Activated T-cell treated with anti-CD3 and anti-CD28 coated beads, Interleukin-2, amount 50 U/mL, for 4 hours (primary cell): ENCODE measurements at regions not wholly inside any gene's neighbourhood (a gene's known extent, or its start where the extent isn't known, plus 50 kb on each side); places are given as distances from the start of the nearest gene placed in this dataset.
"Not testable (repeated sequence)": the region's sequence is repeated elsewhere in the genome, so short reads cannot be mapped to it uniquely, and the experiment has no call there.

ENCODE experiments used
- ATAC-seq, 2 donors: fragments of 200-7000 bp; cut with Tn5 transposase; one replicate each; pipeline ENCODE4 v1.10.0; 2021
- DNase-seq: peaks from one replicate; pipeline ENCODE4 v3.0.0-alpha.2; 2020
- H3K27me3 Mint-ChIP-seq: one replicate; pipeline ENCODE4 v1.8.0; 2021; ENCODE audit warnings: low read depth, mixed read lengths
- H3K36me3 Mint-ChIP-seq: one replicate; pipeline ENCODE4 v1.8.0; 2022; ENCODE audit warnings: mixed read lengths; ENCODE audit not compliant: insufficient read depth
- H3K4me1 Mint-ChIP-seq: one replicate; pipeline ENCODE4 v1.8.0; 2021; ENCODE audit warnings: low read depth, mixed read lengths
- H3K4me3 Mint-ChIP-seq: one replicate; pipeline ENCODE4 v1.8.0; 2021; ENCODE audit warnings: mild to moderate bottlenecking, moderate library complexity, mixed read lengths
- H3K9me3 Mint-ChIP-seq: one replicate; pipeline ENCODE4 v1.8.0; 2021; ENCODE audit warnings: mixed read lengths

DNA sequence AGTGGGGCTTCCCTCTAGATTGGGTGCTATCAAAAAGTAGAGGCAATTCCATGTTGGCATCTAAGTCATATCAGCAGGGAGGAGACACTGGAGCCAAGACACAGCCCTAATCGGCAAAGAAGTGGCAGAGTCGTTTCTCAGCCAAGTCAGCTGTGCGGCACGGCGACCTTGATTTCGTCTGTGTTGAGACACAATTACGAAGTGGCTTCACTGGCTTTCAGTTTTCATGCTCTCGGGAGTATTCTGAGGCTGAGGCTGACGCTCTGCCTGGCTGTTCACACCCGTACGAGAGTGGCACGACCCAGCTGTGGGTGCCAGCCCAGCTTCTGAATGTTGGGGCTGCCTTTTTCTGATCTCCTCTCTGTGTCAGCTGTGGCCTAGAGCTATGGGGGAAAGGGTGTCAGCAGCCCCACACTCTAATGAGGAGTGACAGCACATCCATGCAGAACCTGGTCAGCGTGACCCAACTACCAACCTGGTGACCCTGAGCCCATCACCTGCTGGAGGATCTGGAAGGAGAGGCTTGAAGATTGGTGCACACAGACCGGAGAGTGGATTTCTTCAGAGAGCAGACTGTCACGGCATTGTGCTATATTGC, 105.7 kb upstream of the TMEM45B start:
- Mint-ChIP-seq H3K27me3 (no peaks in the 10 kb centered on the region), H3K36me3 (peaks cover 5% of the 10 kb centered on the region), H3K9me3 (no peaks in the 10 kb centered on the region), H3K4me1 (no peaks in the 10 kb centered on the region), H3K4me3 (no peak overlapping the region)
- no peak for ATAC-seq
- no peak for DNase-seq

DNA sequence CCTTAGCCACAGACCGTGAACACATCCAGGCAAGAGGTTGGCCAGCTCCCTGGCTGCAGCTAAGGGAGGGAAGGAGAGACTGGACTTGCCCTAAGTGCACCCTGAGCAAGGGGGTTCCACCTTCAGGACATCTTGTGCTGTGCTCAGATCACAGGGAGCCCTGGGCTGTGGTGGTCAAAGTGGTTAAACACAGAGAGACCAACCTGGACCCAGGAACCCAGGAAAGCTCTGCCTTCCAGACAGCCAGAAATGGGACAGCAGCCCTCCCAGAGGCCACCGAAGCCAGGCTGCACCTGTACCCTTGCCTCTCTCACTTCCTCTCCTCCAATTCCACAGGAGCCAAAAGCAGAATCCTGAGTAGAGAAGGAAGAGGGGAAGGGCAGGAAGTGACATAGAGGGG, 105.2 kb upstream of the TMEM45B start:
- no peak for ATAC-seq
- DNase-seq = no peak
- Mint-ChIP-seq H3K27me3 (no peaks in the 10 kb centered on the region), H3K36me3 (peaks cover 5% of the 10 kb centered on the region), H3K4me1 (no peaks in the 10 kb centered on the region), H3K9me3 (no peaks in the 10 kb centered on the region), H3K4me3 (no peak overlapping the region)

DNA sequence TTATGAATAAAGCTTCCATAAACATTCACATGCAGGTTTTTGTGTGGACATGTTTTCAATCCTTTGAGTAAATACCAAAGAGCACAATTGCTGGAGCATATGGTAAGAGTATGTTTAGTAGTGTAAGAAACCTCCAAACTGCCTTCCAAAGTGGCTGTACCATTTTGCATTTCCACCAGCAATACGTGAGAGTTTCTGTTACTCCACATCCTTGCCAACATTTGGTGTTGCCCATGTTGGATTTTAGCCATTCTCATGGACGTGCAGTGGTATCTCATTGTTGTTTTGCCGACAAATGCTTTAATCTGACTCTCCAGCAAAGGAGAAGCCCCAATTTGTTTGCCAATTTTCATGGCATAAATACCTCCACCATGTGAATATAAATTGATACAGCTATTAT, 103.9 kb upstream of the TMEM45B start:
- DNase-seq = no peak

DNA sequence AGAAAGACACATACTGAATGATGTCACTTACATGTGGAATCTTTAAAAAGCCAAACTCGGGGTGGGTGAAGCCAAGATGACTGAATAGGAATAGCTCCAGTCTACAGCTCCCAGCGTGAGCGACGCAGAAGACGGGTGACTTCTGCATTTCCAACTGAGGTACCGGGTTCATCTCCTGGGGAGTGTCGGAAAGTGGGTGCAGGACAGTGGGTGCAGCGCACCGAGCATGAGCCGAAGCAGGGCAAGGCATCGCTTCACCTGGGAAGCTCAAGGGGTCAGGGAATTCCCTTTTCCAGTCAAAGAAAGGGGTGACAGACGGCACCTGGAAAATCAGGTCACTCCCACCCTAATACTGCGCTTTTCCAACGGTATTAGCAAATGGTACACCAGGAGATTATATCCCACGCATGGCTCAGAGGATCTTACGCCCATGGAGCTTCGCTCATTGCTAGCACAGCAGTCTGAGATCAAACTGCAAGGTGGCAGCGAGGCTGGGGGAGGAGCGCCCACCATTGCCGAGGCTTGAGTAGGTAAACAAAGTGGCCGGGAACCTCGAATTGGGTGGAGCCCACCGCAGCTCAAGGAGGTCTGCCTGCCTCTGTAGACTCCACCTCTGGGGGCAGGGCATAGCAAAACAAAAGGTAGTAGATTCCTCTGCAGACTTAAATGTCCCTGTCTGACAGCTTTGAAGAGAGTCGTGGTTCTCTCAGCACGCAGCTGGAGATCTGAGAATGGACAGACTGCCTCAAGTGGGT, 103.0 kb upstream of the TMEM45B start:
- not testable (repeated sequence) for H3K27me3 Mint-ChIP-seq, H3K36me3 Mint-ChIP-seq, H3K9me3 Mint-ChIP-seq, H3K4me1 Mint-ChIP-seq, ATAC-seq, H3K4me3 Mint-ChIP-seq, DNase-seq

More for the DNA sequence above, 103.9 kb upstream of the TMEM45B start:
- peaks cover 5% of the 10 kb centered on the region for H3K36me3 Mint-ChIP-seq
- no peak for ATAC-seq
- H3K4me3 Mint-ChIP-seq = no peak overlapping the region
- no peaks in the 10 kb centered on the region for H3K27me3 Mint-ChIP-seq
- H3K4me1 Mint-ChIP-seq = no peaks in the 10 kb centered on the region
- H3K9me3 Mint-ChIP-seq = no peaks in the 10 kb centered on the region

DNA sequence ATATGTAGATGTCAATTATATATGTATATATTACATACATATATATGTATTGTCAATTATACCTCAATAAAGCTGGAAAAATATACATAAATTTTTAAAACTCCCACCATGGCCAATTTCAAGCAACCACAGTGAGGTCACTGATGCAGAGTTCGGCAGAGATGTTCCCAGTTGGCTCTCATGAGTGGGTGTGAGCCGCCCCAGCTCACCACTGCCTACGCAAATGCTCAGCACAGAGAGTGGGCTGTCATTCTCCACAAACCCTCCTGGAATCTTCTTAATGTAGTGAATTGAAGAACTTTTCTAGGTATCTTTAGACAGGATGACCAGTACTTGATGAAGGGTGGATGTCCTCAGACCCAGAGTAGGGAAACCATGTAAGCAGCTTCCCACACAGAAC, 96.6 kb upstream of the TMEM45B start:
- Mint-ChIP-seq H3K4me1 (peaks cover 14% of the 10 kb centered on the region), H3K4me3 (no peak overlapping the region), H3K9me3 (no peaks in the 10 kb centered on the region), H3K36me3 (no peaks in the 10 kb centered on the region), H3K27me3 (no peaks in the 10 kb centered on the region)
- DNase-seq (no peak), ATAC-seq (no peak)

DNA sequence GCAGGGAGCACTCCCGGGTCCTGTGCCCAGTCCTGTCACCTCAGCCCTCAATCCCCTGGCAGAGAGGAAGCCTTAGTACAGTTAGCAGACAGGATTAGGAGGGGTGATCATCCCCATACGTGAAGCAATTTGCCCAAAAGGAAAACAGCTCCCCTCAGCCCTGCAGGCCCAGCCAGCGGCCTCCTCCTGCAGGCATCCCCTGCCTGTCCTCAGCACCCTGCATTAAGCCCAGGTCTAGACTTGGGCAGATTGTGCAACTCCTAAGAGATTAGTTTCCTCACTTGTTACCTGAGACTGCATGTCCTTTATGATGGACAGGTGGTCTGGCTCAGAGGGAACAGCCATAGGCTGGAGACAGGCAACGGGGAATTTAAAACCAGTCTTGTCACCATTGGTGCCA, 95.5 kb upstream of the TMEM45B start:
- Mint-ChIP-seq H3K36me3 (no peaks in the 10 kb centered on the region), H3K4me1 (peaks cover 14% of the 10 kb centered on the region), H3K9me3 (no peaks in the 10 kb centered on the region), H3K27me3 (no peaks in the 10 kb centered on the region), H3K4me3 (no peak overlapping the region)
- no peak for ATAC-seq
- DNase-seq = no peak

DNA sequence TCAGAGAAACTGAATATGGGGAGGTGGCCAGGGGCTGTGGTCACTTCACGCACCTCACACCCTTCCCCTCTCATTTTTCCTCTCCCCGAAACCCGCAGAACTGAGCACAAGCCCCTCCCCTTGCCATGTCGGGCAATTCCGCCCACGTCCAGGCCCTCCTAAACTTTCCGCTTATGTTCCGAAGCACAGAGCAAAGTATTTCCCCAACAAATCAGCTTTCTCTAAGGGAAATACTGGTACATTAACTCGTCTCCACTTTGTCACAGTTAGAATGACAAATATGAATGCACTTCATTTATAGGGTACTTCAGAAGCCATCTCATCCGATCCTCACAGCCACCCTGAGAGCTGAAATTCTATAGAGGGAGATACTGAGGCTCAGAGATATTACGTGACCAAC, 94.7 kb upstream of the TMEM45B start:
- Mint-ChIP-seq H3K4me3 (no peak overlapping the region), H3K9me3 (no peaks in the 10 kb centered on the region), H3K36me3 (no peaks in the 10 kb centered on the region), H3K4me1 (peaks cover 14% of the 10 kb centered on the region), H3K27me3 (no peaks in the 10 kb centered on the region)
- DNase-seq (no peak), ATAC-seq (no peak)

DNA sequence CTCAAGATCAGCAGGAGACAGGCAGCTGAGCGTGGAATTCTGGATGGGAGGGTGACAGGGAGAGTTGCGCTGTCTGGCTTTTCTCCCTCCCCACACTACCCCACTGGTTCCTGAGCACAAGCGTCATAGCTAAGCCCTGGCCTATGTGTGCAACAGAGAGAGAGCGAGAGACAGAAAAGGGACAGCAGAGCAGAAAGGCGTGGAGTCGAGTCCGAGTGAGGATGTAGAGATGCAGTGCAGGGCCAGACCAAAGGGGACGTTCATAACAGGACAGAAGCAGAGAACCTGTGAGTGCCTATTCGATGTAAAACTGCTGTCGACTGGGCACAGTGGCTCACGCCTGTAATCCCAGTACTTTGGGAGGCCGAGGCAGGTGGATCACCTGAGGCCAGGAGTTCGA, 94.0 kb upstream of the TMEM45B start:
- H3K27me3 Mint-ChIP-seq = no peaks in the 10 kb centered on the region
- peaks cover 14% of the 10 kb centered on the region for H3K4me1 Mint-ChIP-seq
- no peak for DNase-seq
- no peak overlapping the region for H3K4me3 Mint-ChIP-seq
- H3K36me3 Mint-ChIP-seq = peaks cover 3% of the 10 kb centered on the region
- H3K9me3 Mint-ChIP-seq = no peaks in the 10 kb centered on the region
- no peak for ATAC-seq

DNA sequence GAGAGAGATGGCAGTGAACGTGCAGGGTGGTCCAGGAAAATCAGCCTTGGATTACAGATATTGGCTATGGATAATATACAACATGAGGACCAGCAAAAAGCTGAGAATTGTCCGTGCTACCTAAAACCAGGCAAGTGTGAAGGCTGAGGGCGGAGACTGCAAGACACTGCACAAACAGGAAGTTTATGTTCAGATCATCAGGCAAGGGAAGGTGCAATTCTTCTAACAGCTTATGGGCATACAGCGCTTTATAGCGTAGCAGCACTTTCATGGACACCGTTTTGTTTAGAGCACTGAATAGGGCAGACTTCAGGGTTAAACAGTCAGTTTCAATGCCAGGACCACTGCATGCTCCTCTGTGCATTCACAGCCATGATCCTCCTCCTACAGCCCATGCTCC, 93.1 kb upstream of the TMEM45B start:
- Mint-ChIP-seq H3K4me1 (peaks cover 14% of the 10 kb centered on the region), H3K36me3 (peaks cover 3% of the 10 kb centered on the region), H3K27me3 (no peaks in the 10 kb centered on the region), H3K9me3 (no peaks in the 10 kb centered on the region), H3K4me3 (no peak overlapping the region)
- DNase-seq = no peak
- ATAC-seq = no peak

DNA sequence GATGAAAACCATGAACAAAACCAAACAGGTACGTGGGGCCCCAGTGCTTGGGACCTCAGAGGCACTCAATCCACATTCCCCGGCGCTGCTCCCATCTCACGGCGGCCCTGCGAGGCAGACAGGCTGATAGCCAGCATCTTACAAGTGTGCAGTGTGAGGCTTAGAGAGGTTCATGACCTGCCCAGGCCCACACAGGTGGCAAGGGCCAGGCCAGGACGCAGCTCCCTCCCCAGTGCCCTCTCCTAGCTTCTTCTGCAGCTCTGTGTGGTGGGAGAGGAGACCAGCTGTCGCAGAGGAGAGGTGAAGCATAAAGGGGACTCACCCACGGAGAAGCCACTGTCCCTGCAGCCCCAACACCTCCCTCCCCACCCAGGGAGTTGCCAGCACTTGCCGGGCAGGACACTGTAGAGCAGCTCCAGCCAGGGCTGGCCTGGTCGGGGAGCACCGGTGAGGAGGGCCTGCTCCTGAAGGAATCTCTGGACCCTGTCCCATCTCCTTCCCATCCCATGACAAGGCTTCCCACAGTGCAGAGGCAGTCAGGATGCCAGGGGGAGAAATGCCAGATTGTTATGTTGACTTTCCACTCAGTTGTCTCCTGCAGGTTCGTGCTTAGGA, 92.4 kb upstream of the TMEM45B start:
- peaks cover 3% of the 10 kb centered on the region for H3K36me3 Mint-ChIP-seq
- ATAC-seq = no peak
- H3K4me3 Mint-ChIP-seq = no peak overlapping the region
- DNase-seq = no peak
- no peaks in the 10 kb centered on the region for H3K9me3 Mint-ChIP-seq
- H3K27me3 Mint-ChIP-seq = no peaks in the 10 kb centered on the region
- H3K4me1 Mint-ChIP-seq = peaks cover 14% of the 10 kb centered on the region

DNA sequence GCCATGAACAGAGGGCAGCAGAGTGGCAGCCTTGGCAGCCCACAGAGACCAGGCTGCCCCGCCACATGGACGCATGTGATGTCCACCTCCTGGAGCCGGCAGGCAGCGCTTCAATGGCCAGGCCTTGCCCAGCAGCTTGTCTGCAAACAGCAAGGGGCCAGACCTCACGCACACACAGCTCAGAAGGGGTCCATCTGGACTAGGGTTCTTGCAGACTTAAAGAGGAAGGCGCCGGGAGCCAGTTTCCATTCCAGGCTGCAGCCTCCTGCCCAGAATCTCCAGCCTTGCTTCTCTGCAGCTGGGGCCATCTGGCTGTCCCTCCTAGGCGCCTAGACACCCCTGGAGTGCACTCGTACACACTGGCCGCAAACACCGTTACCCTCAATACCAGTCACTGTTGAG, 91.9 kb upstream of the TMEM45B start:
- ATAC-seq = no peak
- Mint-ChIP-seq H3K4me1 (peaks cover 14% of the 10 kb centered on the region), H3K27me3 (no peaks in the 10 kb centered on the region), H3K4me3 (no peak overlapping the region), H3K9me3 (no peaks in the 10 kb centered on the region), H3K36me3 (peaks cover 3% of the 10 kb centered on the region)
- DNase-seq = no peak

DNA sequence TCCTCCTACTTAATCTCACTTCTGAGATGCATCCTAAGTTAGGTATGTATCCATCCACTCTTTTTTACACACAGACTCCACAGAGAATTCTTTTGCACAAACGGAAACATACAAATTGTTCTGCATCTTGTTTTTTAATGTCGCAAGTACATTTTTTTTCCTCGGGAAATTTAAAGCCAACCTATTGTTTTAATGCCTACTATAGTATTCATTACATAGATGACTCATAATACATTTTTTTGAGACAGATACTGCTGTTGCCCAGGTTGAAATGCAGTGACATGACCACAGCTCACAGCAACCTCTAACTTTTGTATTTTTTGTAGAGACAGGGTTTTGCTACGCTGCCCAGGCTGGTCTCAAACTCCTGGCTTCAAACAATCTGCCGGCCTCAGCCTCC, 90.8 kb upstream of the TMEM45B start:
- Mint-ChIP-seq H3K4me3 (no peak overlapping the region), H3K36me3 (peaks cover 3% of the 10 kb centered on the region), H3K27me3 (no peaks in the 10 kb centered on the region), H3K4me1 (peaks cover 14% of the 10 kb centered on the region), H3K9me3 (no peaks in the 10 kb centered on the region)
- ATAC-seq = no peak
- no peak for DNase-seq

DNA sequence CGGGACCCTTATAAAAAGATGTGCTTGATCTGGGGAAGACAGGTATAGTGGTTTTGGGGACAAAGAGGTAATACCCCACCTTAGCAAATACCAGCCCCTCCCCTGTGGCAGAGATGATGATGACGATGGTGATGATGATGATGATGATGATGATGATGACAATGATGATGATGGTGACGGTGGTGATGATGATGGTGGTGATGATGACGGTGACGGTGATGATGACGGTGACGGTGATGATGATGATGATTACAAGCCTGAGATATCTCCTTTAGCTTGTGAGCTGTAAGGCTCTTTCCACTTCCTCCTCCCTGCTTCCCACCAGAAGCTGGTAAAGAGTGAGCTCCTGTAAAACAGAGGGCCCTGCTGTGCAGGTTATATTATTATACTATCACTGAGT, 89.5 kb upstream of the TMEM45B start:
- H3K4me1 Mint-ChIP-seq = peaks cover 14% of the 10 kb centered on the region
- H3K9me3 Mint-ChIP-seq = no peaks in the 10 kb centered on the region
- no peak for ATAC-seq
- peaks cover 3% of the 10 kb centered on the region for H3K36me3 Mint-ChIP-seq
- H3K4me3 Mint-ChIP-seq = no peak overlapping the region
- no peak for DNase-seq
- no peaks in the 10 kb centered on the region for H3K27me3 Mint-ChIP-seq

DNA sequence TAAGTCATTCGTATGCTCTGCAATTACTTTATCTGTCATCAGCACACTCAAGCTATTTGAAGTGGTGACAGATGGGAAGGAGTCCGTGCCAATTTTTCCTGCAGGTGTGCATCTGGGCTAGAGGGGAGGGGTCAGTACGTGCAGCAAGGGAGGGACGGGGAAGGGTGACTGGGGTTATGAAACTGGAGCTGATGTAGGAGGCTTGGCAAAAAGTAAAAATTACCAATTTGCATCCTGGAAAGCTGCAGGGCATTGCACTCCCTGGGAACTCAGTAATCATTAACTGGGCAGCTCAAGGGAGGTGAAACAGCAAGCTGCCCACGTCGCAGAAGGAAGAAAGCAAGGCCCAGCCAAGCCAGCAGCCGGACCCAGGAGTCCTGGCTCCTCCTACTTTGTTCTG, 87.1 kb upstream of the TMEM45B start:
- no peak for ATAC-seq
- peaks cover 3% of the 10 kb centered on the region for H3K36me3 Mint-ChIP-seq
- no peaks in the 10 kb centered on the region for H3K4me1 Mint-ChIP-seq
- H3K27me3 Mint-ChIP-seq = no peaks in the 10 kb centered on the region
- no peak for DNase-seq
- no peaks in the 10 kb centered on the region for H3K9me3 Mint-ChIP-seq
- H3K4me3 Mint-ChIP-seq = no peak overlapping the region

DNA sequence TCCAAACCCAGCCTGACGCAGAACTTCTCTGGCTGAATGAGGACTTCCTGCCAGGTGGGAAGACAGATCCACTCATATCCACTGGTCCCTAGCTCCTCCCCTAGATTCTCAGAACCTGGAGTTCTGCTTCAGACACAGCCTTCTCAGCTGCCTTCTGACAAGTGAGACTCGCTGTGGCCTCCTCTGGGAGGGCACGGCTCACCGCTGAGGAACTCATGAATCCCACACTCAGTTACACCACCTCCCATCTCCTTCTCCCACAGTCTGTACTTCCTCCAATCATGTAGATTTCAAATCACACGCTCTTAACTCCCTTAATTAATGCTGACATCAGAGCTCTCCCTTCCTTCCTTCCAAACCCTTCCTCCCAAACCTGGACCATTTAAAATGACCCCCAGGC, 86.4 kb upstream of the TMEM45B start:
- ATAC-seq (no peak), DNase-seq (no peak)
- peaks cover 3% of the 10 kb centered on the region for H3K36me3 Mint-ChIP-seq
- H3K4me3 Mint-ChIP-seq = no peak overlapping the region
- H3K4me1 Mint-ChIP-seq = no peaks in the 10 kb centered on the region
- H3K27me3 Mint-ChIP-seq = no peaks in the 10 kb centered on the region
- no peaks in the 10 kb centered on the region for H3K9me3 Mint-ChIP-seq
